C4-2B (cell line): ENCODE measurements at regions not wholly inside any gene's neighbourhood (a gene's known extent, or its start where the extent isn't known, plus 50 kb on each side); places are given as distances from the start of the nearest gene placed in this dataset.

Experiments
- ZFX ChIP-seq: fragments of 450-650 bp; IDR thresholded peaks from 2 replicates; pipeline ENCODE4 v1.6.1; 2017
- TF ChIP-seq, protein P1 (sequence below): fragments of 450-650 bp; conservative IDR thresholded peaks from 2 replicates; pipeline ENCODE4 v1.5.1; 2017; ENCODE audit warnings: mild to moderate bottlenecking

DNA sequence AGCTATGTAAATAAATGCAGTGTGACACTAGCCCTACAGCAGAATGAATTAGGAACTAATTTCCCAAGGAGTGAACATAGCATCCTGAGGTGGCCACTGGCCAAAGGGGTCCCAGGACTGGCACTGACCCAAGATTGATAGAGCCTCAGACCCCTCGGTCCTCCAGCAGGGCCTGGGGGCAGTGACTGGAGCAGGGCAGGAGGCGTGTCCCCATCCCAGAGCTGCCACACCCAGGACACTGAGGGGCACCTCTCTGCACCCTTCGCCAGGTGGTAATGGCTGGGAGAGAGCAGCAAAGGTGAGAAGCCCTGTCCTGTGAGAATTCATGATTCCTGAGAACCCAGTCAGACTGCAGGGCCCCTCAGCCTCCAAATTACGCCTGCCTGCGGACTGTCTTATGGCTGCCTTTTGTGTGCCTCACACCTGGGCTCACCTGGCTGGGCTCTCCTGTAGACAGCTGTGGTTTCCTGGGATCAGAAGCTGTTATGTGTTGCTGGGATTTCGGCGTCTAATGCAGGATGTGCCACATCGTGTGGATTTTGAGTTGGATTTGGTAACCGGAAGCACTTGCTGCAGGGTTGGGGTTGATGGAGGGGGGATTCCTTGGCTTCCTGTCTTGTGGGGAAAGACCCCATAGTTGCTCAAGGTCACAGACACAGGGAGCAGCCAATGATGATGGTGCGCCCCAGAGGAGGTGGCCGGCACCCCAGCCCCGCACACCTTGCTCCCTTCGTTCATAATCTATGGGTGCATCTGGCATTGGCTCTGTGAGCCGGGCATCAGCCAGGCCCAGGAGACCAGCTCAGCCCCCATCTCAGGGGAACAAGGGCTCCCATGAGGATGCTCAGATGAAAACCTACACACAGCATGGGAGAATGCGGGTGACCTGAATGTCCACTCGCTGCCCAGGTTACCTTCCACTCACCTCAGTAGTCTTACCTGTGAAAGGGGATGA is 582.9 kb downstream of the BRD1 start:
- TF ChIP-seq, protein P1, sequence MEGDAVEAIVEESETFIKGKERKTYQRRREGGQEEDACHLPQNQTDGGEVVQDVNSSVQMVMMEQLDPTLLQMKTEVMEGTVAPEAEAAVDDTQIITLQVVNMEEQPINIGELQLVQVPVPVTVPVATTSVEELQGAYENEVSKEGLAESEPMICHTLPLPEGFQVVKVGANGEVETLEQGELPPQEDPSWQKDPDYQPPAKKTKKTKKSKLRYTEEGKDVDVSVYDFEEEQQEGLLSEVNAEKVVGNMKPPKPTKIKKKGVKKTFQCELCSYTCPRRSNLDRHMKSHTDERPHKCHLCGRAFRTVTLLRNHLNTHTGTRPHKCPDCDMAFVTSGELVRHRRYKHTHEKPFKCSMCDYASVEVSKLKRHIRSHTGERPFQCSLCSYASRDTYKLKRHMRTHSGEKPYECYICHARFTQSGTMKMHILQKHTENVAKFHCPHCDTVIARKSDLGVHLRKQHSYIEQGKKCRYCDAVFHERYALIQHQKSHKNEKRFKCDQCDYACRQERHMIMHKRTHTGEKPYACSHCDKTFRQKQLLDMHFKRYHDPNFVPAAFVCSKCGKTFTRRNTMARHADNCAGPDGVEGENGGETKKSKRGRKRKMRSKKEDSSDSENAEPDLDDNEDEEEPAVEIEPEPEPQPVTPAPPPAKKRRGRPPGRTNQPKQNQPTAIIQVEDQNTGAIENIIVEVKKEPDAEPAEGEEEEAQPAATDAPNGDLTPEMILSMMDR, result no peak
- TF ChIP-seq ZFX, result no peak
